GM13976 (cell line): ENCODE measurements at regions not wholly inside any gene's neighbourhood (a gene's known extent, or its start where the extent isn't known, plus 50 kb on each side); places are given as distances from the start of the nearest gene placed in this dataset.
"Not testable (repeated sequence)": the region's sequence is repeated elsewhere in the genome, so short reads cannot be mapped to it uniquely, and the experiment has no call there.

ENCODE experiments used
- DNase-seq: peaks from one replicate; pipeline ENCODE4 v3.0.0; 2012; ENCODE audit warnings: low spot score
- CTCF ChIP-seq: IDR thresholded peaks from 2 replicates; pipeline ENCODE4 v1.5.1; 2012; ENCODE audit warnings: borderline replicate concordance, mild to moderate bottlenecking; ENCODE audit not compliant: insufficient read depth; ENCODE audit errors: extremely low read depth, missing control alignments, control extremely low read depth
- in situ Hi-C: fragments of 300-500 bp; cut with MboI; formaldehyde crosslinking; loops from one replicate; pipeline ENCODE4 v1.12.0; 2022; ENCODE audit warnings: low sequenced_read_pairs, mixed read lengths, inconsistent platforms; ENCODE audit not compliant: unreplicated experiment

- TF ChIP-seq CTCF = no peak
- DNase-seq = no peak
- in situ Hi-C loops = no loop called here
Observed at GRCh38 chr2:160753331-160753654, 259.7 kb upstream of the RBMS1 start.

- DNase-seq = no peak
- in situ Hi-C loops = no loop called here
- no peak for TF ChIP-seq CTCF
Observed at GRCh38 chr2:160753960-160754359, 260.4 kb upstream of the RBMS1 start.

- no peak for TF ChIP-seq CTCF
- no peak for DNase-seq
- in situ Hi-C loops = no loop called here
Observed at GRCh38 chr2:160756481-160756880, 262.9 kb upstream of the RBMS1 start.

GRCh38 chr2:160762493-160763128, 269.0 kb upstream of the RBMS1 start:
- in situ Hi-C loops, DNase-seq: not testable (repeated sequence)

- in situ Hi-C loops = no loop called here
- TF ChIP-seq CTCF = no peak
Observed at GRCh38 chr2:160783474-160783873, 289.9 kb upstream of the RBMS1 start.

GRCh38 chr2:160784034-160784433, 290.4 kb upstream of the RBMS1 start:
- in situ Hi-C loops = no loop called here
- DNase-seq = no peak

More at GRCh38 chr2:160783474-160783873, 289.9 kb upstream of the RBMS1 start:
- DNase-seq = no peak

GRCh38 chr2:160790738-160791137, 297.1 kb upstream of the RBMS1 start:
- DNase-seq = no peak
- TF ChIP-seq CTCF = no peak
- in situ Hi-C loops = no loop called here

More at GRCh38 chr2:160784034-160784433, 290.4 kb upstream of the RBMS1 start:
- TF ChIP-seq CTCF = no peak
